GM19452 (cell line): ENCODE measurements at regions not wholly inside any gene's neighbourhood (a gene's known extent, or its start where the extent isn't known, plus 50 kb on each side); places are given as distances from the start of the nearest gene placed in this dataset.
"Not testable (repeated sequence)": the region's sequence is repeated elsewhere in the genome, so short reads cannot be mapped to it uniquely, and the experiment has no call there.

Experiments used
- ATAC-seq: cut with Tn5 transposase; IDR thresholded peaks from one replicate; pipeline ENCODE4 v1.9.1; 2021; ENCODE audit not compliant: unreplicated experiment

DNA sequence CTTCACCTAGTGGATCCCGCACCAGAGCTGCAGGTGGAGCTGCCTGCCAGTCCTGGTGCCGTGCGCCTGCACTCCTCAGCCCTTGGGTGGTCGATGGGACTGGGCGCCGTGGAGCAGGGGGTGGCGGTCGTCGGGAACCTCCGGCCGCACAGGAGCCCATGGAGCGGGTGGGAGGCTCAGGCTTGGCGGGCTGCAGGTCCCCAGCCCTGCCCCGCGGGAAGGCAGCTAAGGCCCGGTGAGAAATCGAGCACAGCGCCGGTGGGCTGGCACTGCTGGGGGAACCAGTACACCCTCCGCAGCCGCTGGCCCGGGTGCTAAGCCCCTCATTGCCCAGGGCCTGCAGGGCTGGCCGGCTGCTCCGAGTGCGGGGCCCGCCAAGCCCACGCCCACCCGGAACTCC lies 253.2 kb downstream of the MTERF1 start:
- ATAC-seq, result not testable (repeated sequence)

DNA sequence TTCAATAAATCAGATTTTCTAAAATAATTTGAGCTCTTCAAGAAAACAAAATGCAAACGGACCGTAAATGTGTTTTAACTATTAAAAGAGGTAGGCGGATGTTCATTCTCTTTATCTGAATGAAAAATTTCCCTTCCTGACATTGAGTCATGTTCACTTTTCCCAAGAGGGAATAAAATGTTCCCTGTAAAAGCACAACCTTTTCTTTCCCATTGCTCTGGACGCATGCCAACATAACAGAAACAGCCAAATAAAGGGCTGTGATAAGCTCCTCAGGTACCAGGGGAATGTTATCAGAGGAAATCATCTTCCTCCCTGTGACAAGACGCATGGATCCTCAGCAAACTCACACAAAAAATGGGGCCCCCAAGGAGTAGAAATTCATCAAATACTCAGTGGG lies 251.8 kb downstream of the MTERF1 start:
- ATAC-seq, result no peak

DNA sequence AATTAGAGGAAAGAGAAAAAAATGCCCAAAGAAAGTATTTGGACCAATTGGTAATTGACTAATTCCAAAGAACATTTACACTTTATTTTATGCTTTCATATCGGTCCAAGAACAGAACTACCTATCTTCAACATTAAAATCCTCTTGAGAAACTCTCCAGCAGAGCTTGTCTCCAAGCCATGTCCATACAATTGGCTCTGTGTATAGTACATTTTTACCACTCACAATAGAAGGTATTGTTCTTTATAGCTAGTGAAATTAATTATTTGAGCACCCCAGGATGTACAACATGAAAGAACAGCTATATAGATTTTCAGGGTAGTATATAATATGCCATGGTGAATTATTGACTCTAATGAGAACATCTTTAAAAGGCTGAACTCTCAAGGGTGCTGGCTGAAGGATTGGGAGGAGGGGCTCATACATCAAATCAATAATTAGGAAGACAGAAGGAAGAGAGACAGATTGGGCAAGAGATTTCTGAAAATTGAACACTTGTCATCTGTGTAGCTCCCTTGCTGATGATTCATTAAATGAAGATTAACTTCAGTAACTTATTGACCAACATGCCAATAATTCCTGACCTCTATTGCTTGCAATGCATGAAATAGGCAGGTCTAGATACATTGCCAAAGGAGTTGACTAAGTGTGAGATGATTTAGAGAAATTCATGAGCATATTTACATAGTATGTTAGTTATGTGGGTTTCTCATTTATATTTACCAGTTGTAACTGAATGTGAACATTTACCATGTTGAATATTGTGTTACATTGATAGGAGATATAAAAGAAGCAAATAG lies 249.7 kb downstream of the MTERF1 start:
- ATAC-seq, result no peak

DNA sequence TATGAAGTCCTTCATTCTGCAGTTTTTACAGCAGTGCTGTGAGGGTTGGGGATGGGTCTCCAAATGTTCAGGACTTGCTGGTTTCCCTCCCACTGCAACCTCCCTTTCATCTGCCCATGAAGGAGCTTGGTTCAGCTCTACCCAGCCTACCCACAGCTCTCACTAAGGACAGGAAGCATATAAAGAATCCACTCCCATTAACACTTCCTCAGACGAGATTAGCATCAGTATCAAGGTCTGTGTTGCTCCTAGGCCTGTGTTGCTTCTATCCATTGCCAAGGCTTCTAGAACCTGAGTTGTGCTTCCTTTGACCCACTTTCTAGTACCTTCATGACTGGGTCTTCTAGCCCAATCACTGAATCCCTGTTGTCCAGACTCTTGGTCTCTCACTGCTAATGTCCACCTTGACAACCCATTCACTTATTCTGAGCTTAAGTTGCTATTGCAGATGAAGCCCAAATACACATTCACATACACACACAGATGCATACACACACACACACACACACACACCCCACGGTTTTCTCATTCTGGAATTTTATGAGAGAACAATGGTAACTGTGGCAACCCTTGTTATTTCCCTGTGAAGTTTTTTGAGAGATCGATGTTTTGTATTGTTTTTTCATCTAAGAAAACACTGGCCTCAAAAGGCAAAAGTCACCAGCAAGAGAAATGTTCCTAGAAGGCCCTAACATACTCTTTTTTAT lies 248.1 kb downstream of the MTERF1 start:
- no peak for ATAC-seq

DNA sequence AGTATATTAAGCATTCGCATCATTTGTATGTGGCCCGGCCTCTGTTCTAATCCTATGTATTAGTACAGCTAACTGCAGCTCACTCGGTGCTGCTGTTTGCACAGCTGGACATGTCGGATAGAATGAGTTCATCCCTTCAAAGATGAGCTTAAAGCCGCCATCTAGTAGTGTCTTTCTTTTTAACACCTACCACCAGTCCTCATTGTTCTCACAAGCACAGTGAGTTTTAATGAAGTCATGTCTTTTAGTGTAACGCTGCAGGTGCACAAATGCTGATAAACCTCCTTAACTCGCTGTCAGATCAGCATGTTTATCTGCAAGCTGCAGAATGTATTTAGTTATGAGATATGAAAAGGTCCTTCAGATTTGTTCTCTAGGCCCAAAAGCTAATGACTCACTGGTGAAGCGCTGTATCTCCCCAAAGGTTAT lies 247.5 kb downstream of the MTERF1 start:
- ATAC-seq, result no peak

DNA sequence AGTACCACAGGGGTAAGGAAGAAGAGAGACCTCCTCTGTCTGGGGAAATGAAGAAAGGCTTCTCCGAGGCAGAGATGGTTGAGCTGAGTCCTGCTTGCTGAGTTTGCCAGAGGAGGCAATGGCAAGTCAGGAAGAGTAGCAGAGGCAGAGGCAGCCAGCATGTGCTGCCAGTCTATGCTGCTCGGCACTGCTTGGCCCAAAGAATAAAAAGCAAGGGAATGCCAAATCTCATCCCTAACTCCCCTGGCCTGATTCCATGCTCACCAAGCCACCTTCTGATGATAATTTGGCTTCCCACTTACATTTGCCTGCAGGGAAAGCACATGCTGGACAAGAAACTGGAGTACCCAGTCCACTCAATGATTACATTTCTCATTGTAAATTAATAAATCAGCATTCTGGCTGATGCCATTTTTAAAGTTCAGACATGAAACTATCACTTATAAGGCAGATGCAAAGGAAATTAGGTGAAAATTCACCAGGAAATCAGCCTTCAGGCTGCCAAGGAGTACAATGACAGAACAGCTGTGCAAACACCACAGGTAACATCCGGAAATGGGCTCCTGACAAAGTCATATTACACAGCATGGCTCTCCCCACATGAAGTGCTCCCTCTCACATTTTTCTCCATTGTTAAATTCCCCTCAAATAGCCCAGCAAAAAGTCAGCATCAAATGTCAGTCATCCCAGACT lies 245.9 kb downstream of the MTERF1 start:
- no peak for ATAC-seq

DNA sequence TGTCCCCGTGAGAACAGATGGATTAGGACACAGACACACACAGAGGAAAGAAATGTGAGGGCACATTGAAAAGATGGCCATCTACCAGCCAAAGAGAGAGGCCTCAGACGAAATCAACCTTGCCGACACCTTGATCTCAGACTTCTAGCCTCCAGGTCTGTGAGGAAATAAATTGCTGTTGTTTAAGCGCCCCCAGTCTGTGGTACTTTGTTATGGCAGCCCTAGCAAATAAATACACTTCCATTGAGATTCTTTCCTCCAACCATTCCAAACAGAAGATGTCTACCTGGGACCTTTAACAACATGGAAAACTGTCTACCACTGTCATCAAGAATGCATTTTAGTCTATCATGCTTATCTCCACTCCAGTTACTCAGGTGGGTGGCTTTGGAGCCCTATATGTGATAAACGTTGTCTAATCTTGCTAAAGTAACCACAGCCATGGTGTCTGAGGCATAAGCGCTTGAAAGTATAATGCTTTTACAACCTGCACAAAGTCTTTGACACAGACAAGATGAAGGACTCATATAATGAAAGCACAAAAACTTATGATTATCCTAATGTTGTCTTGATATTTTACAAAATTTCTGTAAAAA lies 244.3 kb downstream of the MTERF1 start:
- ATAC-seq, result no peak

DNA sequence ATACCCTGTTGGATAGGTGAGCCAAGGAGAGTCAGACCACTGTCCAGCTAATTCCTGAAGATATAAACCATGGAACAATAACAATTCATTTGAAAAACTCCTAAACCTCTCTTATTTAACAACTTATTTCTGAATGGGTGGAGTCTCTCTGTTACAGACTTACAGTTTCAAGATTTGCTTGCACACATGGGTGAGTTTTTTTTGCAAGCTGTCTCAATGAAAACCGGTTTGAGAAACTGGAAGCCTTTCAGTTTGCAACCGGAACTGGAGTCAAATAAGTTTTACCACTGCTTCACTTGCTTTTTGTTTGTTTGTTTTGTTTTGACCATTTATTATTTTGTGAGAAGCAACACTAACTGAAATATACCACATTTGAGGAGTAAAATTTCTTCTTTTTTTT lies 243.8 kb downstream of the MTERF1 start:
- no peak for ATAC-seq

DNA sequence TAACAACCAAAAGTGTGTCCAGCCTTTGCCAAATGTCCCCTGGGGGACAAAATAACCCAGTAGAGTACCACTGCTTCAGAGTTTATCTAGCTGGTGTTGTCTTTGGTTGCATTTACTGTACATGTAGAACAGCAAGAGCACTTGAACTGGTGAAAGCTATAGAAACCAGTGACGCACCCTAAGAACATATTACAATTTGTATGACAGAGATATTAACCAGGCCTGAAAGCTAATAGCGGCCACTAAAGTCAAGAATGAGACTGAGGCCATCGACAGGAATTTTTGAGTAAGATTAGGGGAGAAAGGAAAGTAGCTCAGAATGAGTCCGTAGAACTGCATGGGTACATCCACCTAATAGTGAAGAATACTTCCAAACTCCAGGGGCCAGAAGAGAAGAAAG lies 236.2 kb downstream of the MTERF1 start:
- ATAC-seq, result no peak

DNA sequence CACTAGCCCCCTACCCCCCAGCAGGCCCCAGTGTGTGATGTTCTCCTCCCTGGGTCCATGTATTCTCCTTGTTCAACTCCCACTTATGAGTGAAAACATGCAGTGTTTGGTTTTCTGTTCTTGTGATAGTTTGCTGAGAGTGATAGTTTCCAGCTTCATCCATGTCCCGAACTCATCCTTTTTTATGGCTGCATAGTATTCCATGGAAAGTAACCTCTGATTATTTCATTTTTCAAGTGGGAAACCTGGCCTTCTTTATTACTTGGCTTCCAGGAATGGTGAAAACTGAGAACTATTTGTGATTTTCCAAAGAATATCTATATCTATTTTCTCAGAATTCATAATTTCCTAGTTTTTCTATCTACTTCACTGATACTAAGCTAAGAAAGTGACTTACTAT lies 235.0 kb downstream of the MTERF1 start:
- ATAC-seq, result no peak

DNA sequence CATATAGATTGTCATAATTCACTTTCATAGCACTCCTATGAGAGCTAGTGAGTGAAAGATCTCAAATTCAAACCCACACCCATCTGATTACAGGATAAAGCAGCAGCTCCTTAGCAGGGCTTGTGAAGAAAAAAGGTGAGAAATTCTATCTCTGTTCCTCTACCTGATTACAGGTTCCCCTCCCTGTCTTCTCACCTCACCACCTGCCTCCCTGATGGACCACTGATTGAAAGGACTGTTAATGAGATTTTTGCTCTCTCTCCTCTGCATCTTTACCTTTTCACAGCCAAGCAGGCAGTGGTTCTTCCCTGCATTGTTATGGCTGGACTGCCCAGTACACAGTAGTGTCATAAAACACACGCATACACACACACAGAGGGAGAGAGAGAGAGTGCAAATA lies 228.5 kb downstream of the MTERF1 start:
- no peak for ATAC-seq

DNA sequence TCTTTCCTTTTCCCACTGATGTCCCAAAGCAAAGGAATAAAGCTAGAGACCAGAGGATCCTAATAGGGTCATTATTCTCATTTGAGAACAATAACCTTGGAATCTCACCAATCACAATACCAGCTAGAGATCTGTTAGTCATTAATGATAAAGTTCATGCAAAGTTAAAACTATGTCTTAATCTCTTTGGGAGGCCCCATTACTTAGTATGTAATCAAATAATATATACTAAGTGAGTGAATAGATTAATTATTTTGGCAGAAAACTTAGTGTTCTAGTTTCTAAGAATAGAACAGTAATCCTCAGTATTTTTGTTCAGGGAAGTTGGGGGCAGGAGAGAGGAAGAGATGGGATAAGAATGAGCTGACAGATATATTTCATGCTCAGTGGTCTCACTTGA lies 227.2 kb downstream of the MTERF1 start:
- ATAC-seq, result no peak

DNA sequence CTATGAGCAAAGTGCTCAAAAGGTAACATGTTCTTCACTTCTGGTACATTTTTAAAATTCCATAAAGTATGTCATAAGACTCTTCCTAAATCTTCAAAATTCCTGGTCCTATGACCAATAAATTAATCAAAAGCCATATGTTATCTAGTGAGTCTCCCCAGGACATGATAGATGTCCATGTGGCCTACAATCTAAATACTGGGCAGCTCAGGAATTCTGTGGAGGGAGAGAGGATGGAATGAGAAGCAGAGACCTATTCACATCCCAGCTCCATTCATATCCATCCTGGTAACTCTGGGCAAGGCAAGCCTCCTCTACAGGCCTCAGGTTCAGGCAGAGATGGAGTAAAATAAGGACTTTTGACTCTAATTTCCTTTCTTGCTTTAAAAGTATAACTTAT lies 224.8 kb downstream of the MTERF1 start:
- no peak for ATAC-seq

DNA sequence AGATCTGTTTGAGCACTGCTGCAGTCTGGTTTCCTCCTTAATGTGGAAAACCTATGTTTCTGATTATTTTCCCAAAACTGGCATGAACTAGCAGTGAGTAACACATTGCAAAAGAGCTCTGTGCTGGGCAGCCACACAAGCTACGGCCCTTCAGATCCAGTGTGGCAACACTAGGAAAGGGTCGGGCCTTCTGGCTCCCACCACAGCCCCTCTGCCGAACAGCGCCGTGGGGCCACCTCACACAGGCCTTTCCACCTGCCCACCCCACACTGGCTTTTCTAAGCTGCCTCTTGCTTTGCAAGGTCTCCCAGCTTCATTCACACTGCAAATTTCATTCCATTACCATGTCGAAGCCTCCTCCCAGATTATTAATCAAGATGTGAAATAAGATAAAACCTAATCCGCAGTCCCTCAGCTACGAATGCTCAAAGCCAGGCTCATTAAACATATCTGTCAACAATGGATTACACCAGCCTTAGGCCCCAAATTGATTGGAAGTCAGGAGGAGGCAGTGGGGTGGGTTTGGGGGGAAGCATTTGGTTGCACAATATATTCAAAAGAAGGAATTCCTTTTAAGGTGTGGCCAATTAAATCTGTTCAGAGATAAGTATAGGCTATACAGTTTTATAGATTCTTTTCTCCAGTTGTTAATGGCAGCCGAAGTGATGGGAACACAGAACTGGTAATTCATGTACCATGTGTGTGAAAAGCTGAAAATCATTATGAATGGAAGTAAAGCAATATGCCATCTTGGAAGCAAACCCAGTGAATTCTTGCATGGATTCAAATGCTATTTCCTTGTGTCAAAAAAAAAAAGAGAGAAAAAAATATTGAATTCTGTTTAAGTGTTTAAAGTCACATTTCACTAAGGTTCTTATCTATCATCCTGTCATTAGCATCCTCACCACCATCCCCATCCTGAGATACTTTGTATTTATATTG lies 223.7 kb downstream of the MTERF1 start:
- no peak for ATAC-seq

DNA sequence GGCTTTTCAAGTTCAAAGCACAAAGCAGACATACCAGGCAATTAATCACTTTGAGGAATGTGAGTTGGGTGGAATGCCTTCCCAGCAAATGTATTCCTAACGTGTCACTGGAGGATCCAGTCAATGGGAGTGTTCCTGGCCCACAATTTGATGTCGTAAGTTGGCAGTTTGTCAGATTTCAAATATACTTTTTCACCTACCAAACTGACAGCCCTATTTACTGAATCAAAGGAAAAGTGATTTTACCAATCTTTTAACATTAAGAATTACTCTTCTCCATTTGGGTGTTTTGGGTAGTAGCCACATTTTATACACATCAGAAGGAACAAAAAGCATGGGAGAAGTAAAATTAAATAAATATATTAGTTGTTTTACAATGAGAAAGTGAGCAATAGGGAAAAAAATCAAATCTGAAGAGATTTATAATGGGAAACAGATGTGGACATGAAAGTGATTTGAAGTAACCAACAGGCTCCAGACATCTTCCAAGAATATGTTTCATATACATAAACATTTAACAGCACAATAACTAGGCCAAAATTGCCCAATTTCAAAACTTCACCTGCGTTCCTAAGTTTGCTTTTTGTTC lies 222.9 kb downstream of the MTERF1 start:
- no peak for ATAC-seq

DNA sequence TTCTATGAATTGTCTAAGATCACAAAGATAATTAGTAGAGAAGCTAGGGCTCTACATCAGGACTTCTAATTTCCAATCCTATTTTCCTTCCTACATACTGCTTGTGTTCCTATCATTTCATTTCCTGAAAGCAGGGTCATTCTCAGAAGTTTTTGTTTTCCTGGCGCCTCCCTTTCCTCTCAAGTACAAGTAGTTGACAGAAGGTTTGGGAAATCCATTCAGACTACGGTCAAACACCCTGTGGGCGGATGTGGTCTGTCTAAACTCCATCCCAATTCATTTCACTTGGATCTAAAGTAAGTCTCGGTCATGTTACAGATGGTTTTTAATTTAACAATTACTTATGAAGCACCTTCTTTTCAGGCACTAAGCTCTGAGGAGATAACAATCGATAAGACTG lies 221.4 kb downstream of the MTERF1 start:
- no peak for ATAC-seq

DNA sequence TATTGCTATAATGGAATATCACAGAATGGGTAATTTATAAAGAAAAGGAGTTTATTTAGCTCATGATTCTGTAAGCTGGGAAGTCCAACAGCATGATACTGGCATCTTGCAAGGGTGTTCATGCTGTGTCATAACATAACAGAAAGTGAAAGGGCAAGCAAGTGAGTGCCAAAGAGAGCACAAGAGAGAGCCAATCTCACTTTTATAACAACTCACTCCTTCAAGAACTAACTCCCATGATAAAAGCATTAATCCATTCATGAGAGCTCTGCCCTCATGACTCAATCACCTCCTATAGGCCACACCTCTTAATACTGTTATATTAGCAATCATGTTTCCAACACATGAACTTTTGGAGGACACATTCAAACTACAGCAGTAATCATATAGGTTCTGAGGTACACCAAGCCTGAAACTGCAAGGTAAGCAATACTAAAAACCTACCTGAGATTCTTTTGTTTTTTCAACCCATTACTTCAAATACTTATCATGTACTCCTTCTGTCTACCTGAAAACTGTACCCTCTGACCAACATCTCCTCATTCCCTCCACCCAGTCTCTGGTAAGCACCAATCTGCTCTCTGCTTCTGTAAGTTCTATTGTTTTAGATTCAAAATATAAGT lies 219.7 kb downstream of the MTERF1 start:
- ATAC-seq, result no peak

DNA sequence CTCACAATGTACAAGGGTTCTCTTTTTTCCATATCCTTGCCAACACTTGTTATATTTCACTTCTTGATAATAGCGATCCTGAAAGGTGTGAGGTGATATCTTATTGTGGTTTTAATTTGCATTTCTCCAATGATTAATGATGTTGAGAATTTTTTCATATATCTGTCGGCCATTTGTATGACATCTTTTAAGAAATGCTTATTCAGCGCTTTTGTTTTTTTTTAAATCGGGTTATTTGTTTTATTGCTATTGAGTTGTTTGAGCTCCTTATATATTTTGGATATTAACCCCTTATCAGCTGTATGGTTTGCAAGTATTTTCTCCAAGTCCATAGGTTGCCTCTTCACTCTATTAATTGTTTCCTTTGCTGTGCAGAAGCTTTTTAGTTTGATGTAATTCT lies 218.8 kb downstream of the MTERF1 start:
- ATAC-seq, result no peak

DNA sequence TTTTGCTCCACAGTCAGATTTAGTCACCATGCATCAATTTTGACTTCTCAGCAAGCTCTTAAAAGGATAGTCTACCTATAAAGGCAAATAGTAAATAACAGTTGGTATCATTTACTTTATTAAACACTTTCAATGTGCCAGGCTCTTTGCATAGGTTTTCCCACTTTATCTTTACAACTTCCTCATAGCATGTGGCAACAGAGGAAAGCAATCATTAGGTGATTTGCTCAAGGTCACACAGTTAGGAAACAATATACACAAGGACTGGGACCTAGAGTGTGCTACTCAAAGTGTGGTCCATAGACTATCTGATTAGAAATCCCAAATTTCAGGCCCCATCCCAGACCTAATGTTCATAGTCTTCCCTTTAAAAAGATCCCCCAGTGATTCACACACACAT lies 212.3 kb downstream of the MTERF1 start:
- ATAC-seq, result no peak

DNA sequence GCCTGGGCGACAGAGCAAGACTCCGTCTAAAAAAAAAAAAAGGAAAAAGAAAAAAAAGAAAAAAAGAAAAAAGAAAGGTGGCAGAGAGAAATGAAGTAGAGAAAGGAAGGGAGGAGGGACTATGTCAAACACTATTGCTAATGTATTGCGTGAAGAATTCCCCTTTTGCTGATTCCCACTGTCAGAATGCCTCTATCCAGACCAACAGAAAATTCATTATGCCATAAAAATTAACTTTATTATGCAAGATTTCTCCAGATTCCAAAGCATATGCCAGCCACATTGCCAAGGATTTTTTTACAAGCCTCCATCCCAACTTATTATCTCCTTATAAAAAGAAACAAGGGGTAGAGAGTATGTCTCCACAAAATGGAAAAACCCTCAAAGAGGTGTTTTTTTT lies 209.3 kb downstream of the MTERF1 start:
- ATAC-seq, result no peak
